Smooth muscle cell (in vitro differentiated cells): ENCODE measurements at regions not wholly inside any gene's neighbourhood (a gene's known extent, or its start where the extent isn't known, plus 50 kb on each side); places are given as distances from the start of the nearest gene placed in this dataset.

ENCODE experiments used
- DNase-seq: peaks from one replicate; lab custom pipeline; 2025; ENCODE audit not compliant: unreplicated experiment; lab: John Stamatoyannopoulos, UW
- H2AFZ ChIP-seq: fragments of 200-600 bp; sonication (generic); 2 replicates; pipeline ENCODE4 v1.6.0; 2016; ENCODE audit warnings: antibody characterized with exemption, low read depth, mild to moderate bottlenecking
- H3F3A ChIP-seq: fragments of 200-600 bp; sonication (generic); 2 replicates; pipeline ENCODE4 v1.6.0; 2017; ENCODE audit warnings: antibody characterized with exemption, low read depth
- H3K27ac ChIP-seq: fragments of 200-600 bp; sonication (generic); 2 replicates; pipeline ENCODE4 v1.5.1; 2016; ENCODE audit warnings: low read depth, mild to moderate bottlenecking
- H3K27me3 ChIP-seq: fragments of 200-600 bp; sonication (generic); 2 replicates; pipeline ENCODE4 v1.6.1; 2016; ENCODE audit warnings: low read depth, mild to moderate bottlenecking
- H3K36me3 ChIP-seq: fragments of 200-600 bp; sonication (generic); 2 replicates; pipeline ENCODE4 v1.5.1; 2016; ENCODE audit warnings: low read depth
- H3K4me1 ChIP-seq: fragments of 200-600 bp; sonication (generic); 2 replicates; pipeline ENCODE4 v1.5.1; 2016; ENCODE audit warnings: low read depth
- H3K4me2 ChIP-seq: fragments of 200-600 bp; sonication (generic); 2 replicates; pipeline ENCODE4 v1.6.0; 2016; ENCODE audit warnings: mild to moderate bottlenecking
- H3K4me3 ChIP-seq: fragments of 200-600 bp; sonication (generic); 2 replicates; pipeline ENCODE4 v1.5.1; 2016; ENCODE audit warnings: mild to moderate bottlenecking
- H3K79me2 ChIP-seq: fragments of 200-600 bp; sonication (generic); 2 replicates; pipeline ENCODE4 v1.6.0; 2016; ENCODE audit warnings: low read depth, mild to moderate bottlenecking
- H3K9ac ChIP-seq: fragments of 200-600 bp; sonication (generic); 2 replicates; pipeline ENCODE4 v1.6.0; 2016; ENCODE audit warnings: low read depth
- H3K9me3 ChIP-seq: fragments of 200-600 bp; sonication (generic); replicated peaks from 2 replicates; pipeline ENCODE4 v1.5.1; 2016; ENCODE audit warnings: low read depth
- H4K20me1 ChIP-seq: fragments of 200-600 bp; sonication (generic); 2 replicates; pipeline ENCODE4 v1.6.0; 2016; ENCODE audit warnings: low read depth
- WGBS: methylation state at CpG from one replicate; pipeline ENCODE4 v1.1.7; 2016; ENCODE audit warnings: low lambda C conversion rate; 5-methylcytosine and 5-hydroxymethylcytosine counted together
- TF ChIP-seq, protein P1 (sequence below): fragments of 200-600 bp; sonication (generic); IDR thresholded peaks from 2 replicates; pipeline ENCODE4 v1.5.1; 2017; ENCODE audit warnings: borderline replicate concordance, mild to moderate bottlenecking, antibody characterized with exemption; ENCODE audit not compliant: insufficient read depth, poor library complexity, severe bottlenecking

DNA sequence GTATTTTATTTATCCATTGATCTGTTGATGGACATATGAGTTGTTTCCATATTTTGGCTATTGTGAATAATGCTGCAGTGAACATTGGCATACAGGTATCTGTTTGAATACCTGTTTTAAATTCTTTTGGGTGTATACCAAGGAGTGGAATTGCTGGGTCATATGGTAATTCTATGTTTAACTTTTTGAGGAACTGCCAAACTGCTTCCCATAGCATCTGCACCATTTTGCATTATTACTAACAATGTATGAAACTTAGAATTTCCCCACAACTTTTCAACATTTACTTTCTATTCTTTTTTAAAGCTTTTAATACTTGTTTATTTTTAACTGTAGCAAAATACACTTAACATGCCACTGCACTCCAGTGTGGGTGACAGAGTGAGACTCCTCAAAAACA lies 57.0 kb upstream of the MSN start:
- no peak overlapping the region for H3K27ac ChIP-seq
- no peaks in the 10 kb centered on the region for H3K4me1 ChIP-seq
- TF ChIP-seq, protein P1, sequence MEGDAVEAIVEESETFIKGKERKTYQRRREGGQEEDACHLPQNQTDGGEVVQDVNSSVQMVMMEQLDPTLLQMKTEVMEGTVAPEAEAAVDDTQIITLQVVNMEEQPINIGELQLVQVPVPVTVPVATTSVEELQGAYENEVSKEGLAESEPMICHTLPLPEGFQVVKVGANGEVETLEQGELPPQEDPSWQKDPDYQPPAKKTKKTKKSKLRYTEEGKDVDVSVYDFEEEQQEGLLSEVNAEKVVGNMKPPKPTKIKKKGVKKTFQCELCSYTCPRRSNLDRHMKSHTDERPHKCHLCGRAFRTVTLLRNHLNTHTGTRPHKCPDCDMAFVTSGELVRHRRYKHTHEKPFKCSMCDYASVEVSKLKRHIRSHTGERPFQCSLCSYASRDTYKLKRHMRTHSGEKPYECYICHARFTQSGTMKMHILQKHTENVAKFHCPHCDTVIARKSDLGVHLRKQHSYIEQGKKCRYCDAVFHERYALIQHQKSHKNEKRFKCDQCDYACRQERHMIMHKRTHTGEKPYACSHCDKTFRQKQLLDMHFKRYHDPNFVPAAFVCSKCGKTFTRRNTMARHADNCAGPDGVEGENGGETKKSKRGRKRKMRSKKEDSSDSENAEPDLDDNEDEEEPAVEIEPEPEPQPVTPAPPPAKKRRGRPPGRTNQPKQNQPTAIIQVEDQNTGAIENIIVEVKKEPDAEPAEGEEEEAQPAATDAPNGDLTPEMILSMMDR: no peak
- no peaks in the 10 kb centered on the region for H3K27me3 ChIP-seq
- H3K36me3 ChIP-seq: no peaks in the 10 kb centered on the region
- H3K79me2 ChIP-seq: no peaks in the 10 kb centered on the region
- H2AFZ ChIP-seq: no peak overlapping the region
- H4K20me1 ChIP-seq: no peaks in the 10 kb centered on the region
- H3K4me3 ChIP-seq: no peak overlapping the region
- H3K4me2 ChIP-seq: no peak overlapping the region
- no peak for DNase-seq
- no peak overlapping the region for H3K9ac ChIP-seq
- no peaks in the 10 kb centered on the region for H3F3A ChIP-seq
- H3K9me3 ChIP-seq: no peaks in the 10 kb centered on the region

DNA sequence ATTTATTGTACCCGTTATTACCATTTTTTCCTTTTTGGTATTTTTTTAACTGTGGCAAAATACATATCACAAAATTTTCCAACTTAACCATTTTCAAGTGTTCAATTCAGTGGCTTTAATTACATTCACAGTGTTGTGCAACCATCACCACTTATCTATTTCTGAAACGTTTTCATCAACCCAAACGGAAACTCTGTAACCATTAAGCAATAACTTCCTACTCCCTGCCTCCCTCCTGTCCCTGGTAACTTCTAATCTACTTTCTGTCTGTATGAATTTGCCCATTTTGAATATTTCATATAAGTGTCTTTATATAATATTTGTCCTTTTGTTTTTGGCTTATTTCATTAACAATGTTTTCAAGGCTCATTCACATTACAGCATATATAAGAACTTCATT lies 57.4 kb upstream of the MSN start:
- WGBS: 48% methylated on average over 3 of the region's 3 CpGs

DNA sequence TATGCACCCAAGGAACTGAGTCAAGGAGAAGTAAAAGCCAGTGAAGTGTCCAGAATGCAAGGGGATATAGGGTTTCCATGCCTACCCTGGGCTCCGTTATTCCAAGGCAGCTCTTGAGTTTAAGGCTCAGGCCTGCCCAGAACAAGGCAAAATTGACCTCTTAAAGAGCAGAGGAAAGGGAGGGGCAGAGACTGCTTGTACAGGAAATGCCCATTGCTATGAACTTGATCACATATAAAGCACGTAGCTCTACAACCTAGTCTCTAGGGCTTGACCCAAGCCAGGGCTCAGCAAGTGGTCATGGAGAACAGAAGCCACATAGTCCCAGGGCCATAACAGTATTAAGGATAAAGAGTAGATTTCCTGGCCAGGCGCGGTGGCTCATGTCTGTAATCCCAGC lies 58.2 kb upstream of the MSN start:
- WGBS: 77% methylated on average over 4 of the region's 4 CpGs
- TF ChIP-seq, protein P1: no peak
- H3K9ac ChIP-seq: no peak overlapping the region

More for the DNA sequence above, 57.4 kb upstream of the MSN start:
- DNase-seq: no peak
- H3K27me3 ChIP-seq: no peaks in the 10 kb centered on the region
- H3F3A ChIP-seq: no peaks in the 10 kb centered on the region
- H3K4me2 ChIP-seq: no peak overlapping the region
- H4K20me1 ChIP-seq: no peaks in the 10 kb centered on the region
- no peak overlapping the region for H3K9ac ChIP-seq
- no peak overlapping the region for H3K27ac ChIP-seq
- no peak overlapping the region for H3K4me3 ChIP-seq
- H3K79me2 ChIP-seq: no peaks in the 10 kb centered on the region
- TF ChIP-seq, protein P1: no peak
- H3K9me3 ChIP-seq: no peaks in the 10 kb centered on the region
- H3K4me1 ChIP-seq: no peaks in the 10 kb centered on the region
- H3K36me3 ChIP-seq: no peaks in the 10 kb centered on the region
- H2AFZ ChIP-seq: no peak overlapping the region

DNA sequence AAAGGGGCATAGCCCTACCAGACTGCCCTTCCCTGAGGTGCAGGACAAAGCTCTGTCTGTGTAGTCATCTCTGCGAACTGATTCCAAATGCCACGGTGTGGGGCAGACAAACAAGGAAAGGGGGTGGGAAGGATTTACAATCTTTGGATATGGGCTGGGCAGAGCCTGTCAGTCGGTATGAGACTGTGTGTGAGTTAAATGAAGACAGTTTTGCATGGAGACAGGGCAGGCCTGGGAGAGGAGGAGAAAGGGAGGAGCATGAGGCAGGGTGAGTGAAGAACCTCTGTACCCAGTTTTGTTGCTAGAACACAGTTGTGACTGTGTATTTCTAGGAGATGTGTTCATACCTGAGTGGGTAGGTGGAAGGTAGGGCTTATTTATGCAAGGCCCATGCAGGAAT lies 59.4 kb upstream of the MSN start:
- WGBS: 50% methylated on average over 3 of the region's 3 CpGs
- Histone ChIP-seq H3K36me3 (no peaks in the 10 kb centered on the region), H4K20me1 (no peaks in the 10 kb centered on the region), H3K4me3 (no peak overlapping the region), H3K79me2 (no peaks in the 10 kb centered on the region), H3K27me3 (no peaks in the 10 kb centered on the region), H3K9ac (no peak overlapping the region), H3K4me2 (no peak overlapping the region), H3K9me3 (no peaks in the 10 kb centered on the region), H3K27ac (no peak overlapping the region), H3K4me1 (no peaks in the 10 kb centered on the region), H3F3A (no peaks in the 10 kb centered on the region), H2AFZ (no peak overlapping the region)
- no peak for DNase-seq
- TF ChIP-seq, protein P1: no peak

More for the DNA sequence above, 58.2 kb upstream of the MSN start:
- Histone ChIP-seq H3K4me3 (no peak overlapping the region), H4K20me1 (no peaks in the 10 kb centered on the region), H3K79me2 (no peaks in the 10 kb centered on the region), H3K9me3 (no peaks in the 10 kb centered on the region), H3K27ac (no peak overlapping the region), H3F3A (no peaks in the 10 kb centered on the region), H3K4me2 (no peak overlapping the region), H2AFZ (no peak overlapping the region), H3K36me3 (no peaks in the 10 kb centered on the region), H3K27me3 (no peaks in the 10 kb centered on the region), H3K4me1 (no peaks in the 10 kb centered on the region)
- no peak for DNase-seq
